DND-41 (cell line): ENCODE measurements at regions not wholly inside any gene's neighbourhood (a gene's known extent, or its start where the extent isn't known, plus 50 kb on each side); places are given as distances from the start of the nearest gene placed in this dataset.

Experiments
- ATAC-seq: fragments of 200-7000 bp; cut with Tn5 transposase; 3 replicates; pipeline ENCODE4 v1.9.1; 2021; ENCODE audit warnings: low read depth; ENCODE audit not compliant: insufficient read depth
- DNase-seq: peaks from one replicate; pipeline ENCODE4 v3.0.0-alpha.2; 2020
- H2AFZ ChIP-seq: 2 replicates; pipeline ENCODE4 v1.6.0; 2012; ENCODE audit warnings: low read depth, low read length
- H3K27ac ChIP-seq: 2 replicates; pipeline ENCODE4 v1.5.1; 2012; ENCODE audit warnings: low read length, inconsistent platforms
- H3K27me3 ChIP-seq: fragments of 200-600 bp; sonication (generic); 2 replicates; pipeline ENCODE4 v1.6.0; 2012; ENCODE audit warnings: low read length, mild to moderate bottlenecking, inconsistent platforms; ENCODE audit not compliant: insufficient read depth, poor library complexity
- H3K36me3 ChIP-seq: 2 replicates; pipeline ENCODE4 v1.5.1; 2012; ENCODE audit warnings: low read length, inconsistent platforms; ENCODE audit not compliant: insufficient read depth
- H3K4me1 ChIP-seq: 2 replicates; pipeline ENCODE4 v1.5.1; 2012; ENCODE audit warnings: mild to moderate bottlenecking, low read length; ENCODE audit not compliant: insufficient read depth
- H3K4me2 ChIP-seq: 2 replicates; pipeline ENCODE4 v1.6.0; 2012; ENCODE audit warnings: mild to moderate bottlenecking, moderate library complexity, low read length, inconsistent platforms; ENCODE audit not compliant: insufficient read depth
- H3K4me3 ChIP-seq, 2 experiments: fragments of 200-600 bp in 1 of 2; shearing (Covaris generic) in 1 of 2; 2 replicates each; pipeline ENCODE4 v1.5.1; 2012 to 2016; ENCODE audit warnings: inconsistent platforms in 2 of 2, low read length in 2 of 2, mild to moderate bottlenecking in 2 of 2, low read depth in 1 of 2, moderate library complexity in 1 of 2
- H3K79me2 ChIP-seq: 2 replicates; pipeline ENCODE4 v1.6.0; 2012; ENCODE audit warnings: low read length, inconsistent platforms; ENCODE audit not compliant: insufficient read depth
- H3K9ac ChIP-seq: 2 replicates; pipeline ENCODE4 v1.6.0; 2012; ENCODE audit warnings: low read depth, mild to moderate bottlenecking, inconsistent platforms, low read length, moderate library complexity
- H3K9me3 ChIP-seq: 2 replicates; pipeline ENCODE4 v1.5.1; 2012; ENCODE audit warnings: low read length, moderate library complexity, mild to moderate bottlenecking, inconsistent platforms; ENCODE audit not compliant: insufficient read depth, severe bottlenecking
- H4K20me1 ChIP-seq: 2 replicates; pipeline ENCODE4 v1.6.0; 2012; ENCODE audit warnings: low read length; ENCODE audit not compliant: insufficient read depth
- EZH2 ChIP-seq: IDR thresholded peaks from 3 replicates; pipeline ENCODE4 v1.6.1; 2012; ENCODE audit warnings: borderline replicate concordance, low read depth, mild to moderate bottlenecking, moderate library complexity, low read length, inconsistent platforms; ENCODE audit not compliant: severe bottlenecking
- TF ChIP-seq, protein P1 (sequence below): IDR thresholded peaks from 2 replicates; pipeline ENCODE4 v1.5.1; 2012; ENCODE audit warnings: borderline replicate concordance, low read length, moderate library complexity, mild to moderate bottlenecking; ENCODE audit not compliant: poor library complexity, severe bottlenecking; ENCODE audit errors: extremely low read depth

GRCh38 chr1:24992761-24993211, 62.7 kb upstream of the RUNX3 start:
- Histone ChIP-seq H2AFZ (no peak overlapping the region), H3K79me2 (no peaks in the 10 kb centered on the region), H3K27ac (peak overlapping the region; percentile 20; the same call in 1 of the 2 replicates), H4K20me1 (peaks cover 2% of the 10 kb centered on the region; the same call in 1 of the 2 replicates), H3K4me1 (peaks cover 24% of the 10 kb centered on the region), H3K4me3 (no peak overlapping the region), H3K36me3 (no peaks in the 10 kb centered on the region), H3K4me2 (no peak overlapping the region), H3K9me3 (no peaks in the 10 kb centered on the region), H3K27me3 (no peaks in the 10 kb centered on the region), H3K9ac (no peak overlapping the region)
- ATAC-seq (no peak), DNase-seq (no peak)
- no peak for TF ChIP-seq EZH2
- TF ChIP-seq, protein P1, sequence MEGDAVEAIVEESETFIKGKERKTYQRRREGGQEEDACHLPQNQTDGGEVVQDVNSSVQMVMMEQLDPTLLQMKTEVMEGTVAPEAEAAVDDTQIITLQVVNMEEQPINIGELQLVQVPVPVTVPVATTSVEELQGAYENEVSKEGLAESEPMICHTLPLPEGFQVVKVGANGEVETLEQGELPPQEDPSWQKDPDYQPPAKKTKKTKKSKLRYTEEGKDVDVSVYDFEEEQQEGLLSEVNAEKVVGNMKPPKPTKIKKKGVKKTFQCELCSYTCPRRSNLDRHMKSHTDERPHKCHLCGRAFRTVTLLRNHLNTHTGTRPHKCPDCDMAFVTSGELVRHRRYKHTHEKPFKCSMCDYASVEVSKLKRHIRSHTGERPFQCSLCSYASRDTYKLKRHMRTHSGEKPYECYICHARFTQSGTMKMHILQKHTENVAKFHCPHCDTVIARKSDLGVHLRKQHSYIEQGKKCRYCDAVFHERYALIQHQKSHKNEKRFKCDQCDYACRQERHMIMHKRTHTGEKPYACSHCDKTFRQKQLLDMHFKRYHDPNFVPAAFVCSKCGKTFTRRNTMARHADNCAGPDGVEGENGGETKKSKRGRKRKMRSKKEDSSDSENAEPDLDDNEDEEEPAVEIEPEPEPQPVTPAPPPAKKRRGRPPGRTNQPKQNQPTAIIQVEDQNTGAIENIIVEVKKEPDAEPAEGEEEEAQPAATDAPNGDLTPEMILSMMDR = no peak

DNA sequence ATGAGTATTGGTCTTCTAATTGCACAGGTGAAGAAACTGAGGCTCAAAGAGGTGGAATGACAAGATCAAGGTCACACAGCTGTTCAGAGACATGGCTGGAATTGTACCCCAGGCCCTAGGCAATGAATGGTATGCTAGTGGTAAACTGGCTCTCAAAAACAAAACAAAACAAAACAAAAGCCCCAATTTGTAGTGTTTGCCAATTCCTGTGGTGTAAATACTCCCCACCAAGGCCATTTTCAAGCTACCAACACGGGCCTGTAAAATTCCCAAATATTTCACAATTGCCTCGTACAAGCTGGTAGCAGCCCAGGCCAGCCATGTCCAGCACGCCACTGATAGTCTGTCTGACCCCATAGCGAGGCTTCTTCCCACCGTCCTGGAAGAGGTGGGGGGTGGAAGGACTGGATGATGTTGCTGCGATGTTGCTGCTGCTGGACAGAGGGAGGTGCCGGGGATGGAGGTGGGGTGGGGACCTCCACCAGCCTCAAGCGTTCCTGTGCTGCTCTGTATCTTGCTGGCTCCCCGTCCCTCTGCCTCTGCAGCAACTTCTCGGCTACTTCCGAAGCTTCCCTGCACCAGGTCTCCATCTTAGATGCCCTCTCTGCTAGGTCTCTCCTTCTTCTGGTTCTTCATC, 62.2 kb upstream of the RUNX3 start:
- H3K9me3 ChIP-seq = no peaks in the 10 kb centered on the region
- ATAC-seq (no peak), DNase-seq (no peak)
- H3K4me3 ChIP-seq = no peak overlapping the region
- no peak overlapping the region for H3K9ac ChIP-seq
- peaks cover 2% of the 10 kb centered on the region; the same call in 1 of the 2 replicates for H4K20me1 ChIP-seq
- no peak overlapping the region for H2AFZ ChIP-seq
- no peak for TF ChIP-seq EZH2
- TF ChIP-seq, protein P1 = no peak
- H3K4me2 ChIP-seq = no peak overlapping the region
- no peaks in the 10 kb centered on the region for H3K79me2 ChIP-seq
- H3K36me3 ChIP-seq = no peaks in the 10 kb centered on the region
- H3K27ac ChIP-seq = peak overlapping the region; percentile 20; the same call in 1 of the 2 replicates
- H3K27me3 ChIP-seq = no peaks in the 10 kb centered on the region
- peaks cover 18% of the 10 kb centered on the region for H3K4me1 ChIP-seq

DNA sequence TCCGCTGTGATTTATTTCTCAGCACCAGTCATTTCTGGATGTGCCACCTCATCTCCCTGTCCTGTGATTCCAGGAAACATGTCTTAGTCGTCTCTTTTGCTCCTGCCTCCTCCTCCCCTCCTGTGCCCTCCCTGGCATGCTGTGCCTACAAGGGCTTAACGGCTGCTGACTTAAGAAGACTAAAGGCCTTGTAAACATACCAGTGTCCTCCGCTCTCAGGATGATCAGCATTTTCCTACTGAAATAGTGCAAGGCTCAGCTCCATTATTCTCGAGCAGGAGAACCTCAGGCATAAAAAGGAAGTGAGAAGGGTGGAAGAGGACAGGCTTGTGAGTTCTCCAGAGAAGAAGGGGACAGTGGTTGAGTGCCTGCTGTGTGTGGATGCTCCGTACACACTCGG, 61.6 kb upstream of the RUNX3 start:
- TF ChIP-seq, protein P1 = no peak
- TF ChIP-seq EZH2 = no peak
- no peak overlapping the region for H3K4me2 ChIP-seq

More for the DNA sequence above, 61.6 kb upstream of the RUNX3 start:
- Histone ChIP-seq H2AFZ (no peak overlapping the region), H3K27me3 (no peaks in the 10 kb centered on the region), H3K79me2 (no peaks in the 10 kb centered on the region), H3K27ac (no peak overlapping the region), H3K4me1 (peaks cover 13% of the 10 kb centered on the region), H4K20me1 (peaks cover 2% of the 10 kb centered on the region; the same call in 1 of the 2 replicates), H3K4me3 (no peak overlapping the region), H3K9me3 (no peaks in the 10 kb centered on the region), H3K36me3 (no peaks in the 10 kb centered on the region), H3K9ac (no peak overlapping the region)
- DNase-seq (no peak), ATAC-seq (no peak)
